Activated CD4-positive, alpha-beta T cell treated with anti-CD3 and anti-CD28 coated beads for 36 hours (primary cell): ENCODE measurements at regions not wholly inside any gene's neighbourhood (a gene's known extent, or its start where the extent isn't known, plus 50 kb on each side); places are given as distances from the start of the nearest gene placed in this dataset.
"Not testable (repeated sequence)": the region's sequence is repeated elsewhere in the genome, so short reads cannot be mapped to it uniquely, and the experiment has no call there.

Source experiments
- ATAC-seq: fragments of 200-7000 bp; cut with Tn5 transposase; one replicate; pipeline ENCODE4 v1.10.0; 2021; ENCODE audit warnings: mild to moderate bottlenecking, moderate library complexity
- CTCF ChIA-PET: fragments of 350-600 bp; sonication (Branson Sonifier 250); formaldehyde crosslinking; loops from one replicate; lab custom pipeline; 2021; ENCODE audit warnings: antibody characterized with exemption; lab: Charles Lee
- POLR2A ChIA-PET: fragments of 350-600 bp; sonication (Branson Sonifier 250); formaldehyde crosslinking; loops from one replicate; lab custom pipeline; 2021; ENCODE audit warnings: antibody characterized with exemption, inconsistent platforms; lab: Charles Lee
- DNase-seq: peaks from one replicate; pipeline ENCODE4 v3.0.0-alpha.2; 2020
- H3K27ac Mint-ChIP-seq: one replicate; pipeline ENCODE4 v1.8.0; 2021; ENCODE audit warnings: mixed read lengths
- H3K27me3 Mint-ChIP-seq: one replicate; pipeline ENCODE4 v1.8.0; 2021; ENCODE audit warnings: mixed read lengths
- H3K36me3 Mint-ChIP-seq: one replicate; pipeline ENCODE4 v1.8.0; 2021; ENCODE audit warnings: low read depth, mixed read lengths
- H3K4me1 Mint-ChIP-seq: one replicate; pipeline ENCODE4 v1.8.0; 2021; ENCODE audit warnings: mixed read lengths
- H3K4me3 Mint-ChIP-seq: one replicate; pipeline ENCODE4 v1.8.0; 2021; ENCODE audit warnings: mild to moderate bottlenecking, moderate library complexity, mixed read lengths
- H3K9me3 Mint-ChIP-seq: one replicate; pipeline ENCODE4 v1.8.0; 2021; ENCODE audit warnings: low read depth, mixed read lengths
- intact Hi-C, 2 experiments: fragments of 100-400 bp; cut with DNase I in 1 of 2; cut with micrococcal nuclease in 1 of 2; formaldehyde crosslinking; loops; one replicate each; pipeline versions ENCODE4 v1.14.2 to v1.15.1; 2022 to 2024; cut with DNase I, micrococcal nuclease

GRCh38 chr4:101630319-101630986 is 160.1 kb upstream of the BANK1 start:
- no peak for ATAC-seq
- H3K9me3 Mint-ChIP-seq: peaks cover 4% of the 10 kb centered on the region
- CTCF ChIA-PET: no interaction called here
- H3K4me1 Mint-ChIP-seq: peaks cover 3% of the 10 kb centered on the region
- H3K27ac Mint-ChIP-seq: no peak overlapping the region
- H3K27me3 Mint-ChIP-seq: peaks cover 11% of the 10 kb centered on the region
- H3K36me3 Mint-ChIP-seq: no peaks in the 10 kb centered on the region
- no peak overlapping the region for H3K4me3 Mint-ChIP-seq
- POLR2A ChIA-PET: interaction anchor here (0.6 kb wide), 1 partner anchor 22 kb away, joined by 4 read pairs; no protein-coding TSS in a partner anchor
- intact Hi-C loops: no loop called here
- DNase-seq: no peak

GRCh38 chr4:101621120-101621519 is 169.4 kb upstream of the BANK1 start:
- Mint-ChIP-seq H3K4me1 (no peaks in the 10 kb centered on the region), H3K27ac (no peak overlapping the region), H3K9me3 (no peaks in the 10 kb centered on the region), H3K27me3 (peaks cover 3% of the 10 kb centered on the region), H3K4me3 (no peak overlapping the region), H3K36me3 (no peaks in the 10 kb centered on the region)
- ATAC-seq (no peak), DNase-seq (no peak)
- ChIA-PET CTCF (no interaction called here), POLR2A (no interaction called here)
- intact Hi-C loops: no loop called here

GRCh38 chr4:101615652-101616051 is 174.9 kb upstream of the BANK1 start:
- ATAC-seq: no peak
- intact Hi-C loops: no loop called here
- no peak overlapping the region for H3K27ac Mint-ChIP-seq
- ChIA-PET POLR2A (no interaction called here), CTCF (no interaction called here)
- no peaks in the 10 kb centered on the region for H3K4me1 Mint-ChIP-seq
- H3K9me3 Mint-ChIP-seq: no peaks in the 10 kb centered on the region
- no peak for DNase-seq
- no peak overlapping the region for H3K4me3 Mint-ChIP-seq
- no peaks in the 10 kb centered on the region for H3K36me3 Mint-ChIP-seq
- peaks cover 2% of the 10 kb centered on the region for H3K27me3 Mint-ChIP-seq

- H3K27ac Mint-ChIP-seq, POLR2A ChIA-PET, intact Hi-C loops, ATAC-seq, DNase-seq, CTCF ChIA-PET, H3K36me3 Mint-ChIP-seq, H3K9me3 Mint-ChIP-seq, H3K4me1 Mint-ChIP-seq, H3K27me3 Mint-ChIP-seq, H3K4me3 Mint-ChIP-seq: not testable (repeated sequence)
These were observed 183.5 kb upstream of the BANK1 start for GRCh38 chr4:101606989-101607388.

GRCh38 chr4:101604976-101605375 is 185.6 kb upstream of the BANK1 start:
- no peak for ATAC-seq
- no peak overlapping the region for H3K27ac Mint-ChIP-seq
- no peaks in the 10 kb centered on the region for H3K4me1 Mint-ChIP-seq

GRCh38 chr4:101600287-101600686 is 190.2 kb upstream of the BANK1 start:
- ChIA-PET POLR2A (no interaction called here), CTCF (interaction anchor here (0.5 to 1.0 kb wide), 2 partner anchors 15 to 433 kb away, joined by 3 read pairs; no protein-coding TSS in a partner anchor)
- intact Hi-C loops: no loop called here
- DNase-seq (no peak), ATAC-seq (no peak)
- H3K27me3 Mint-ChIP-seq: no peaks in the 10 kb centered on the region
- no peak overlapping the region for H3K4me3 Mint-ChIP-seq
- no peaks in the 10 kb centered on the region for H3K9me3 Mint-ChIP-seq
- H3K27ac Mint-ChIP-seq: no peak overlapping the region
- H3K4me1 Mint-ChIP-seq: no peaks in the 10 kb centered on the region
- no peaks in the 10 kb centered on the region for H3K36me3 Mint-ChIP-seq

More at GRCh38 chr4:101604976-101605375, 185.6 kb upstream of the BANK1 start:
- H3K9me3 Mint-ChIP-seq: peaks cover 4% of the 10 kb centered on the region
- no peak for DNase-seq
- ChIA-PET CTCF (no interaction called here), POLR2A (no interaction called here)
- no peak overlapping the region for H3K4me3 Mint-ChIP-seq
- intact Hi-C loops: no loop called here
- H3K36me3 Mint-ChIP-seq: no peaks in the 10 kb centered on the region
- H3K27me3 Mint-ChIP-seq: no peaks in the 10 kb centered on the region

- POLR2A ChIA-PET: no interaction called here
- intact Hi-C loops: loop anchor here in 1 of 2 experiments (5.0 kb wide), 1 partner anchor 252 kb away; the partner anchor contains the start of gene PPP3CA
- Mint-ChIP-seq H3K27ac (no peak overlapping the region), H3K9me3 (no peaks in the 10 kb centered on the region), H3K27me3 (no peaks in the 10 kb centered on the region), H3K4me3 (no peak overlapping the region), H3K36me3 (no peaks in the 10 kb centered on the region), H3K4me1 (no peaks in the 10 kb centered on the region)
- CTCF ChIA-PET: no interaction called here
- peak; percentile 58 for ATAC-seq
- DNase-seq: peak; percentile 13
These were observed 190.9 kb upstream of the BANK1 start for GRCh38 chr4:101599620-101600019.

GRCh38 chr4:101596781-101597552 is 193.6 kb upstream of the BANK1 start:
- intact Hi-C loops: loop anchor here (1.0 to 5.0 kb wide), 3 partner anchors 250 to 428 kb away; partner anchors contain the start of gene PPP3CA (in 1 of the 2)
- ATAC-seq: no peak
- H3K27me3 Mint-ChIP-seq: no peaks in the 10 kb centered on the region
- H3K4me3 Mint-ChIP-seq: no peak overlapping the region
- H3K36me3 Mint-ChIP-seq: no peaks in the 10 kb centered on the region
- DNase-seq: peak; percentile 39
- no peaks in the 10 kb centered on the region for H3K4me1 Mint-ChIP-seq
- H3K27ac Mint-ChIP-seq: no peak overlapping the region
- POLR2A ChIA-PET: no interaction called here
- CTCF ChIA-PET: interaction anchor here (0.6 to 1.0 kb wide), 4 partner anchors 37 to 426 kb away, joined by 3 read pairs; no protein-coding TSS in a partner anchor
- H3K9me3 Mint-ChIP-seq: no peaks in the 10 kb centered on the region

GRCh38 chr4:101594588-101594987 is 195.9 kb upstream of the BANK1 start:
- H3K4me3 Mint-ChIP-seq: no peak overlapping the region
- intact Hi-C loops: no loop called here

GRCh38 chr4:101593666-101594065 is 196.9 kb upstream of the BANK1 start:
- intact Hi-C loops: no loop called here
- H3K9me3 Mint-ChIP-seq: no peaks in the 10 kb centered on the region
- H3K4me1 Mint-ChIP-seq: no peaks in the 10 kb centered on the region
- ATAC-seq (peak; percentile 16), DNase-seq (no peak)
- no peaks in the 10 kb centered on the region for H3K27me3 Mint-ChIP-seq
- H3K36me3 Mint-ChIP-seq: no peaks in the 10 kb centered on the region
- no peak overlapping the region for H3K27ac Mint-ChIP-seq
- ChIA-PET CTCF (no interaction called here), POLR2A (no interaction called here)
- no peak overlapping the region for H3K4me3 Mint-ChIP-seq

More at GRCh38 chr4:101594588-101594987, 195.9 kb upstream of the BANK1 start:
- ChIA-PET POLR2A (no interaction called here), CTCF (no interaction called here)
- Mint-ChIP-seq H3K36me3 (no peaks in the 10 kb centered on the region), H3K4me1 (no peaks in the 10 kb centered on the region), H3K27ac (no peak overlapping the region), H3K27me3 (no peaks in the 10 kb centered on the region), H3K9me3 (no peaks in the 10 kb centered on the region)
- no peak for ATAC-seq
- DNase-seq: no peak

GRCh38 chr4:101584306-101584705 is 206.2 kb upstream of the BANK1 start:
- no peaks in the 10 kb centered on the region for H3K4me1 Mint-ChIP-seq
- H3K4me3 Mint-ChIP-seq: no peak overlapping the region
- DNase-seq (no peak), ATAC-seq (no peak)
- H3K27ac Mint-ChIP-seq: no peak overlapping the region
- ChIA-PET CTCF (no interaction called here), POLR2A (no interaction called here)
- intact Hi-C loops: no loop called here
- peaks cover 19% of the 10 kb centered on the region for H3K9me3 Mint-ChIP-seq
- H3K27me3 Mint-ChIP-seq: peaks cover 4% of the 10 kb centered on the region
- H3K36me3 Mint-ChIP-seq: peaks cover 2% of the 10 kb centered on the region

GRCh38 chr4:101563126-101563525 is 215.8 kb upstream of the PPP3CA start:
- H3K27me3 Mint-ChIP-seq: peaks cover 5% of the 10 kb centered on the region
- ChIA-PET CTCF (no interaction called here), POLR2A (no interaction called here)
- peaks cover 7% of the 10 kb centered on the region for H3K9me3 Mint-ChIP-seq
- no peaks in the 10 kb centered on the region for H3K4me1 Mint-ChIP-seq
- intact Hi-C loops: no loop called here
- no peak overlapping the region for H3K4me3 Mint-ChIP-seq
- H3K36me3 Mint-ChIP-seq: no peaks in the 10 kb centered on the region
- no peak for DNase-seq
- ATAC-seq: no peak
- no peak overlapping the region for H3K27ac Mint-ChIP-seq
